ENCODE measurements at regions not wholly inside any gene's neighbourhood (a gene's known extent, or its start where the extent isn't known, plus 50 kb on each side); places are given as distances from the start of the nearest gene placed in this dataset.

DNA sequence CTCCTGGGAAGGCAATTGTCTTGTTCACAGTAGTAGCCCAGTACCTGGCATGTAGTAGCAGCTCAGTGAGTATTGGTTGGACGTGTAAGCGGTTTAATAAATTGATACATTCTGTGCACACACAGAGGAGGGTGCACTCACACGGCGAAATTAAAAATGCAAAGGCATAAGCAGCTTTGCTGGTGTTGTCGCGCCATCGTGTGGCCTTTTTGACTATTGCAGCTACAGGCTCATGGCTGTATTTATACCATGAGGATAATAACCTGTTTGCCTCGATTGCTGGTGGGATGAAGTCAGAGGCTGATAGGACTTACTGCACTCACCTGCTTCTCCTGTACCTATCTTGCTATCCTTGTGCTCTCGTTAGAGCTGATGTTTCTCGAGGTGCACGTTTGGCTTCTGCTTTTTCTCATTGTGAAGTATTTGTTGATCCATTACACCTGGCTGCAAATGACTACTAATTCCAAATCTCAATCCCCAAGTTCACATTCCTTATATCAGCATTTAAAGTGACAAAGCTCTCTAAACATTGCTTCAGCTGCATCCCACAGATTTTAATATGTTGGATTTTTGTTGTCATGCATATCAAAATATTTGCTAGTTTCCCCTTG lies 61.5 kb downstream of the TBXT start:
- peak; percentile 81 for DNase-seq (ENCODE audit: low read depth)
- TF ChIP-seq, protein P1, sequence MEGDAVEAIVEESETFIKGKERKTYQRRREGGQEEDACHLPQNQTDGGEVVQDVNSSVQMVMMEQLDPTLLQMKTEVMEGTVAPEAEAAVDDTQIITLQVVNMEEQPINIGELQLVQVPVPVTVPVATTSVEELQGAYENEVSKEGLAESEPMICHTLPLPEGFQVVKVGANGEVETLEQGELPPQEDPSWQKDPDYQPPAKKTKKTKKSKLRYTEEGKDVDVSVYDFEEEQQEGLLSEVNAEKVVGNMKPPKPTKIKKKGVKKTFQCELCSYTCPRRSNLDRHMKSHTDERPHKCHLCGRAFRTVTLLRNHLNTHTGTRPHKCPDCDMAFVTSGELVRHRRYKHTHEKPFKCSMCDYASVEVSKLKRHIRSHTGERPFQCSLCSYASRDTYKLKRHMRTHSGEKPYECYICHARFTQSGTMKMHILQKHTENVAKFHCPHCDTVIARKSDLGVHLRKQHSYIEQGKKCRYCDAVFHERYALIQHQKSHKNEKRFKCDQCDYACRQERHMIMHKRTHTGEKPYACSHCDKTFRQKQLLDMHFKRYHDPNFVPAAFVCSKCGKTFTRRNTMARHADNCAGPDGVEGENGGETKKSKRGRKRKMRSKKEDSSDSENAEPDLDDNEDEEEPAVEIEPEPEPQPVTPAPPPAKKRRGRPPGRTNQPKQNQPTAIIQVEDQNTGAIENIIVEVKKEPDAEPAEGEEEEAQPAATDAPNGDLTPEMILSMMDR (IDR thresholded peaks at IDR 0.05; ENCODE audit: low read length, missing control alignments): peak; percentile 93

DNA sequence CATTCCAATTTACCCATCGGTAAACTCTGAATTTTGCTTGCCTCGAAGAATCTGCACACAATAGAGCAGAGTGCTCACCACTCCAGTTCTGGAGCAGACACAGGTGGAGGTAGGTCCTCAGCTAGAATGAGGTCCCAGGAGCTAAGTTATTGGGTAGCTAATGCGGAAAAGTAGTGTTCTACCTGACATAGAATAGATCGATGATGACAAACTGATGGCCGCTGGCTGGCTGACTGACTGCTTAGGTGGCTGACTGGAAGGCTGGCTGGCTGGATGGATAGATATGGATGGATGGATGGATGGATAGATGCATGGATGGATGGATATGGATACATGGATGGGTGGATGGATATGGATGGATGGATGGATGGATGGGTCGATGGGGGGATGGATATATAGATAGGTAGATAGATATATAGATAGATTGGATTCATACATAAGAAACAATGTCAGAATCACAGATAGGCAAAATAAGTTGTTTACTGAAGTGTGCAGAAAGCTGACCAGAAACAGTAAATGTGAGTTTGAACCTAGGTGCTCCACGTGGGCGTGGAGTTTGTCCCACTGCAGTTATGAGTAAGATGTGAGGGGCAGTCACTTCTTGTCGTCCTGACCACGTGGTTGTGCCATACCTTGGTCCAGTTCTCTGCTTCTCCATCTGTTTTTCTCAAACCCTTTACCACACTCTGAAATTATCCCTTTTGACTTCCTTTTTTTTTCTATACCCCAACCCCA lies 62.1 kb downstream of the TBXT start:
- no peak overlapping the region for H3K4me3 ChIP-seq (replicated peaks; ENCODE audit: low read depth, low read length)
- no peak for DNase-seq (ENCODE audit: low read depth)
- TF ChIP-seq, protein P1 (IDR thresholded peaks at IDR 0.05; ENCODE audit: low read length, missing control alignments): no peak

More for the DNA sequence above, 61.5 kb downstream of the TBXT start:
- no peak overlapping the region for H3K4me3 ChIP-seq (replicated peaks; ENCODE audit: low read depth, low read length)

DNA sequence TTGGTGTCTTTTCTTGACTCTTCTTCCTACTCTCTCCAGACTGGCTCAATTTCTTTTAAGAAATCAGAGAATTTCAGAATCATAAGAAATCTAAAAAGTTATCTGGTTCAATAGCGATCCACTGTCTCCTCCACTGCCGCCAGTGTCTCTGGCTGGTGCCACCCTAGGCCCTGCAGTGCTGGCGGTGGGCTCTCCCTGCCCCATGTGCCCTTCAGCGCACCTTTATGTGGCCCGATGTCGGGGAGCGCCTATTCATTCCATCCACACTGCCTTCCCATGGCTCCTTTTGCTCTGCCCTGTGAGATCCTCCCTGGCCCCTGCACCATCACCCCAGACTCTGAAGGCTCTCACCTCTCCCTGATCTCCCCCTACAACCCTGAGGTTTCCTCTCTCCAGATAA lies 62.8 kb downstream of the TBXT start:
- H3K4me3 ChIP-seq (replicated peaks; ENCODE audit: low read depth, low read length): no peak overlapping the region
- TF ChIP-seq, protein P1 (IDR thresholded peaks at IDR 0.05; ENCODE audit: low read length, missing control alignments): no peak
- DNase-seq (ENCODE audit: low read depth): no peak

DNA sequence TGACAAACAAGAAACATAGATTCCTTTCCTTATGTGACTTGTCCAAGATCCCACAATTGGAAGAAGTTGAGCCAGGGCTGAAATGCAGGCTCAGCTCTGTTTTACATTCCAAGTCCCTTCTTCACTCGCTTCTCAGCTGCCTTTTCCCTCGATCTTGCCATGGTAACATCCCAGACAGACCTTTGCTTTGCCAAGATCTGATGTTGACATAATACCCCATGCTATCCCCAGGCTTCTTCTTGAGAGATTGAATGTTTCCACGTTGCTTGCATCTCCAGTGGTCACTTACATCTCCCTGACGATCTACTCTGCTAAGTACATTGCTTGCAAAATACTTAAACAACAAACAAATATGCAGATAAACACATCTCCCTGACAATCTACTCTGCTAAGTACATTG lies 63.5 kb downstream of the TBXT start:
- H3K4me3 ChIP-seq (replicated peaks; ENCODE audit: low read depth, low read length): no peak overlapping the region
- peak; percentile 42 for DNase-seq (ENCODE audit: low read depth)
- TF ChIP-seq, protein P1 (IDR thresholded peaks at IDR 0.05; ENCODE audit: low read length, missing control alignments): no peak

DNA sequence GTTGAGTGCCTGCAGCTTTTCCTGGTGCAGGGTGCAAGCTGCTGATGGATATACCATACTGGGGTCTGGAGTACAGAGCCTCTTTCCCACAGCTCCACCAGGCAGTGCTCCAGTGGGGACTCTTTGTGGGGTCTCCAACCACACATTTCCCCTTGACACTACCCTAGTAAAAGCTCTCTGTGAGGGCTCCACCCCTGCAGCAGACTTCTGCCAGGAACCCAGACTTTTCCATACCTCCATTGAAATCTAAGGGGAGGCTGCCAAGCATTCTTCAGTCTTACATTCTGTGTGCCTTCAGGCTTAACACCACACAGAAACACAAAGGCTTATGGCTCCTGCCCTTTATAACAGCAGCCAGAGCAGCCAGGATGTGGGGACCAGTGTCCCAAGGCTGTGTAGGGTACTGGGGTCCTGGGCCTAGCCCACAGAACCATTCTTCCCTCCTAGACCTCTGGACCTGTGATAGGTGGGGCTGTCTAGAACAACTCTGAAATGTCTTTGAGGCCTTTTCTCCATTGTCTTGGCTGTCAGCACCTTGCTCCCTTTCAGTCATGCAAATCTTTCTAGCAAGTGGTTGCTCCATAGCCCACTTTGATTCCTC lies 65.7 kb downstream of the TBXT start:
- DNase-seq (ENCODE audit: low read depth): no peak
- TF ChIP-seq, protein P1 (IDR thresholded peaks at IDR 0.05; ENCODE audit: low read length, missing control alignments): no peak
- H3K4me3 ChIP-seq (replicated peaks; ENCODE audit: low read depth, low read length): no peak overlapping the region

DNA sequence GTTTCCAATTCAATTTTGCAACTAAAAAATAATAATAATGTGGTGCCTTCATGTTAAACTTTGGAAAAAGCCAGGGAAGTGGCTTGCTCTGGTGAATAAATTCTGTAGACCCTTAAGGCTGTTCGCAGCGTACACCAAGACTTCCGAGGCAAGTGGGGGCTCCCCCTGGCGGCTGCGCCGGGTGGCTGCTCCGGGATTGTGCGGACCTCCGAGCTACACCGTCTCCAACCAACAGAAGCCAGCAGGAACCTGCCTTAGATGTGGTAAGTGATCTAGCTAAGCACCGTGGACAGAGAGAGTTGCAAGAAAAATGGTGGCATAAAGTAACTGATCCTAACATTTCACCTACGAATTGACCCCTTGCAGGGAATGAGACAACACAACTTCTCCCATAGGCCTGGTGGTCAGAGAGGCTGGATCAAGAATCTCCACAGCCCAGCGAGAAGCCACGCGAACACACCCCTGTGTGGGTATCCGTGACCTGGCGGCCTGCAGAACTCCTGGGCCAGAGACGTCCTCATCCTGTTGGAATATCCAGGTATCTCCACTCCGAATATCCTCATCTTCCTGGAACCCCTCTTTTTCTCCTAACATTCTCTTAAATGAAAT lies 69.6 kb downstream of the TBXT start:
- H3K4me3 ChIP-seq (replicated peaks; ENCODE audit: low read depth, low read length): peak overlapping the region; percentile 48
- TF ChIP-seq, protein P1 (IDR thresholded peaks at IDR 0.05; ENCODE audit: low read length, missing control alignments): no peak
- peak; percentile 87 for DNase-seq (ENCODE audit: low read depth)
